CD4-positive, alpha-beta T cell (primary cell): ENCODE measurements at regions not wholly inside any gene's neighbourhood (a gene's known extent, or its start where the extent isn't known, plus 50 kb on each side); places are given as distances from the start of the nearest gene placed in this dataset.

Source experiments
- ATAC-seq: fragments of 200-7000 bp; cut with Tn5 transposase; one replicate; pipeline ENCODE4 v1.10.0; 2022; ENCODE audit warnings: mild to moderate bottlenecking; ENCODE audit not compliant: poor library complexity
- CTCF ChIA-PET: fragments of 350-600 bp; sonication (Branson Sonifier 250); formaldehyde crosslinking; loops from one replicate; lab custom pipeline; 2021; ENCODE audit warnings: antibody characterized with exemption, inconsistent platforms; lab: Charles Lee
- POLR2A ChIA-PET: fragments of 350-600 bp; sonication (Branson Sonifier 250); formaldehyde crosslinking; loops from one replicate; lab custom pipeline; 2021; ENCODE audit warnings: antibody characterized with exemption, inconsistent platforms; lab: Charles Lee
- DNase-seq, 14 experiments: peaks; one replicate each; pipeline ENCODE4 v3.0.0-alpha.2; 2013 to 2020; ENCODE audit warnings: mixed read lengths in 2 of 14
- H3K27ac ChIP-seq, 2 donors: one replicate each; pipeline versions ENCODE4 v1.5.1 to v1.7.0; 2013; ENCODE audit warnings: low read length in 2 of 2, low read depth in 1 of 2, mild to moderate bottlenecking in 1 of 2
- H3K27me3 ChIP-seq, 2 experiments: 1 replicate in 1 of 2; 2 replicates in 1 of 2; pipeline versions ENCODE4 v1.6.1 to v1.7.0; 2013; ENCODE audit warnings: low read length in 2 of 2, control low read depth in 1 of 2, mild to moderate bottlenecking in 1 of 2, moderate library complexity in 1 of 2; ENCODE audit not compliant: insufficient read depth in 2 of 2, control insufficient read depth in 1 of 2
- H3K36me3 ChIP-seq: one replicate; pipeline ENCODE4 v1.6.1; 2013; ENCODE audit warnings: low read length, control low read depth; ENCODE audit not compliant: insufficient read depth
- H3K4me1 ChIP-seq: one replicate; pipeline ENCODE4 v1.6.1; 2013; ENCODE audit warnings: low read length, control low read depth; ENCODE audit not compliant: insufficient read depth
- H3K4me3 ChIP-seq: one replicate; pipeline ENCODE4 v1.5.1; 2013; ENCODE audit warnings: mild to moderate bottlenecking, low read length, moderate library complexity
- H3K9me3 ChIP-seq, 2 experiments: 1 replicate in 1 of 2; 2 replicates in 1 of 2; pipeline versions ENCODE4 v1.6.1 to v1.7.0; 2013; ENCODE audit warnings: low read length in 2 of 2, mild to moderate bottlenecking in 2 of 2, control low read depth in 1 of 2, moderate library complexity in 1 of 2; ENCODE audit not compliant: control insufficient read depth in 1 of 2, insufficient read depth in 1 of 2
- H3K27ac Mint-ChIP-seq: one replicate; pipeline ENCODE4 v1.8.0; 2020; ENCODE audit warnings: mixed read lengths
- H3K27me3 Mint-ChIP-seq: one replicate; pipeline ENCODE4 v1.8.0; 2021; ENCODE audit warnings: mixed read lengths
- H3K36me3 Mint-ChIP-seq: one replicate; pipeline ENCODE4 v1.8.0; 2021; ENCODE audit warnings: low read depth, mixed read lengths
- H3K4me1 Mint-ChIP-seq: one replicate; pipeline ENCODE4 v1.8.0; 2021; ENCODE audit warnings: low read depth, mixed read lengths
- H3K4me3 Mint-ChIP-seq: one replicate; pipeline ENCODE4 v1.8.0; 2020; ENCODE audit warnings: mild to moderate bottlenecking, mixed read lengths
- H3K9me3 Mint-ChIP-seq: one replicate; pipeline ENCODE4 v1.8.0; 2020; ENCODE audit warnings: mixed read lengths
- CTCF ChIP-seq: fragments of 200-600 bp; IDR thresholded peaks from one replicate; pipeline ENCODE4 v1.8.0; 2022; ENCODE audit warnings: antibody characterized with exemption, mild to moderate bottlenecking
- intact Hi-C, 2 experiments: fragments of 100-400 bp; cut with DNase I in 1 of 2; cut with micrococcal nuclease in 1 of 2; formaldehyde crosslinking; loops; one replicate each; pipeline versions ENCODE4 v1.15.1 to v1.9.0; 2023 to 2025; cut with DNase I, micrococcal nuclease

GRCh38 chr3:146300768-146301167 lies 49.9 kb upstream of the PLSCR4 start:
- H3K36me3 Mint-ChIP-seq, result no peaks in the 10 kb centered on the region
- intact Hi-C loops, result no loop called here
- CTCF ChIA-PET, result no interaction called here

More at GRCh38 chr3:146300768-146301167, 49.9 kb upstream of the PLSCR4 start:
- H3K4me1 Mint-ChIP-seq, result no peaks in the 10 kb centered on the region
- POLR2A ChIA-PET, result no interaction called here
- H3K4me1 ChIP-seq, result no peaks in the 10 kb centered on the region
- ATAC-seq (no peak), DNase-seq (no peak)
- peaks cover 2% of the 10 kb centered on the region for H3K9me3 Mint-ChIP-seq
- H3K4me3 ChIP-seq, result no peak overlapping the region
- H3K4me3 Mint-ChIP-seq, result no peak overlapping the region
- H3K27me3 ChIP-seq, result no peaks in the 10 kb centered on the region
- no peak overlapping the region for H3K27ac Mint-ChIP-seq
- TF ChIP-seq CTCF, result no peak
- H3K27ac ChIP-seq, result no peak overlapping the region
- no peaks in the 10 kb centered on the region for H3K36me3 ChIP-seq
- peaks cover 17% of the 10 kb centered on the region for H3K27me3 Mint-ChIP-seq
- no peaks in the 10 kb centered on the region for H3K9me3 ChIP-seq
